Ishikawa (cell line): ENCODE measurements at regions not wholly inside any gene's neighbourhood (a gene's known extent, or its start where the extent isn't known, plus 50 kb on each side); places are given as distances from the start of the nearest gene placed in this dataset.

Experiments used
- CEBPB ChIP-seq: IDR thresholded peaks from 2 replicates; pipeline ENCODE4 v1.6.1; 2012
- CREB1 ChIP-seq: IDR thresholded peaks from 2 replicates; pipeline ENCODE4 v1.6.1; 2012; ENCODE audit warnings: low read depth
- EGR1 ChIP-seq: IDR thresholded peaks from 2 replicates; pipeline ENCODE4 v1.6.1; 2012
- EP300 ChIP-seq: IDR thresholded peaks from 2 replicates; pipeline ENCODE4 v1.6.1; 2012; ENCODE audit warnings: borderline replicate concordance
- FOXM1 ChIP-seq: IDR thresholded peaks from 2 replicates; pipeline ENCODE4 v1.6.1; 2012; ENCODE audit warnings: low read depth, borderline replicate concordance
- NFIC ChIP-seq: IDR thresholded peaks from 2 replicates; pipeline ENCODE4 v1.6.1; 2012
- RAD21 ChIP-seq: IDR thresholded peaks from 2 replicates; pipeline ENCODE4 v1.6.1; 2012; ENCODE audit warnings: low read depth
- TAF1 ChIP-seq: IDR thresholded peaks from 2 replicates; pipeline ENCODE4 v1.6.1; 2012; ENCODE audit warnings: low read depth, mild to moderate bottlenecking
- TCF12 ChIP-seq: IDR thresholded peaks from 2 replicates; pipeline ENCODE4 v1.6.1; 2012; ENCODE audit warnings: low read depth
- TEAD4 ChIP-seq: IDR thresholded peaks from 2 replicates; pipeline ENCODE4 v1.6.1; 2012
- USF1 ChIP-seq: IDR thresholded peaks from 2 replicates; pipeline ENCODE4 v1.6.1; 2012
- YY1 ChIP-seq: IDR thresholded peaks from 2 replicates; pipeline ENCODE4 v1.6.1; 2012; ENCODE audit warnings: low read depth
- ZBTB7A ChIP-seq: IDR thresholded peaks from 2 replicates; pipeline ENCODE4 v1.6.1; 2012; ENCODE audit warnings: low read depth
- TF ChIP-seq, protein P1 (sequence below): IDR thresholded peaks from 2 replicates; pipeline ENCODE4 v1.6.1; 2012; ENCODE audit warnings: low read depth, mild to moderate bottlenecking
- TF ChIP-seq, protein P2 (sequence below): IDR thresholded peaks from 2 replicates; pipeline ENCODE4 v1.6.1; 2012

DNA sequence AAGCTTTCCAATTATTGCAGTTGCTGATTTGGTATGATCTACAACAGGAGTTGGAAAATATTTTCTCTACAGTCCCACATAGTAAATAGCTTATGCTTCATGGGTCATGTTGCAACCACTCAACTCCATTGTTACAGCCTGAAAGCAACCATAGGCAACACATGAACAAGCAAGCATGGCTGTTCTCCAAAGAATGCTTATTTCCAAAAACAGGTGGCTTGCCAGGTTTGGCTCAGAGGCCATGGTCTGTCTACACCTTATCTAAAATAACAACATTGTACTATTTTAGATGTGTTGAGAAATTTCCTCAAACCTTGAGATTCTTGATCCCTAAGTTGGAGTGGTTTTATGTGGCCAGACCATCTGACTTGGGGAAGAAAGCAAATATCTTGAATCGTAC lies 153.9 kb upstream of the MPPED2 start:
- no peak for TF ChIP-seq EP300
- no peak for TF ChIP-seq CEBPB
- TF ChIP-seq TEAD4 = no peak
- no peak for TF ChIP-seq TCF12
- no peak for TF ChIP-seq NFIC
- no peak for TF ChIP-seq ZBTB7A
- no peak for TF ChIP-seq RAD21
- TF ChIP-seq CREB1 = no peak
- no peak for TF ChIP-seq YY1
- TF ChIP-seq TAF1 = no peak
- no peak for TF ChIP-seq EGR1
- TF ChIP-seq FOXM1 = no peak
- TF ChIP-seq, protein P1, sequence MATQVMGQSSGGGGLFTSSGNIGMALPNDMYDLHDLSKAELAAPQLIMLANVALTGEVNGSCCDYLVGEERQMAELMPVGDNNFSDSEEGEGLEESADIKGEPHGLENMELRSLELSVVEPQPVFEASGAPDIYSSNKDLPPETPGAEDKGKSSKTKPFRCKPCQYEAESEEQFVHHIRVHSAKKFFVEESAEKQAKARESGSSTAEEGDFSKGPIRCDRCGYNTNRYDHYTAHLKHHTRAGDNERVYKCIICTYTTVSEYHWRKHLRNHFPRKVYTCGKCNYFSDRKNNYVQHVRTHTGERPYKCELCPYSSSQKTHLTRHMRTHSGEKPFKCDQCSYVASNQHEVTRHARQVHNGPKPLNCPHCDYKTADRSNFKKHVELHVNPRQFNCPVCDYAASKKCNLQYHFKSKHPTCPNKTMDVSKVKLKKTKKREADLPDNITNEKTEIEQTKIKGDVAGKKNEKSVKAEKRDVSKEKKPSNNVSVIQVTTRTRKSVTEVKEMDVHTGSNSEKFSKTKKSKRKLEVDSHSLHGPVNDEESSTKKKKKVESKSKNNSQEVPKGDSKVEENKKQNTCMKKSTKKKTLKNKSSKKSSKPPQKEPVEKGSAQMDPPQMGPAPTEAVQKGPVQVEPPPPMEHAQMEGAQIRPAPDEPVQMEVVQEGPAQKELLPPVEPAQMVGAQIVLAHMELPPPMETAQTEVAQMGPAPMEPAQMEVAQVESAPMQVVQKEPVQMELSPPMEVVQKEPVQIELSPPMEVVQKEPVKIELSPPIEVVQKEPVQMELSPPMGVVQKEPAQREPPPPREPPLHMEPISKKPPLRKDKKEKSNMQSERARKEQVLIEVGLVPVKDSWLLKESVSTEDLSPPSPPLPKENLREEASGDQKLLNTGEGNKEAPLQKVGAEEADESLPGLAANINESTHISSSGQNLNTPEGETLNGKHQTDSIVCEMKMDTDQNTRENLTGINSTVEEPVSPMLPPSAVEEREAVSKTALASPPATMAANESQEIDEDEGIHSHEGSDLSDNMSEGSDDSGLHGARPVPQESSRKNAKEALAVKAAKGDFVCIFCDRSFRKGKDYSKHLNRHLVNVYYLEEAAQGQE = no peak
- TF ChIP-seq, protein P2, sequence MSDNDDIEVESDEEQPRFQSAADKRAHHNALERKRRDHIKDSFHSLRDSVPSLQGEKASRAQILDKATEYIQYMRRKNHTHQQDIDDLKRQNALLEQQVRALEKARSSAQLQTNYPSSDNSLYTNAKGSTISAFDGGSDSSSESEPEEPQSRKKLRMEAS = no peak
- no peak for TF ChIP-seq USF1

GRCh38 chr11:30735946-30736345 lies 149.8 kb upstream of the MPPED2 start:
- TF ChIP-seq FOXM1 (no peak), NFIC (no peak), TCF12 (no peak), CEBPB (no peak), EGR1 (no peak), RAD21 (peak; percentile 37)

DNA sequence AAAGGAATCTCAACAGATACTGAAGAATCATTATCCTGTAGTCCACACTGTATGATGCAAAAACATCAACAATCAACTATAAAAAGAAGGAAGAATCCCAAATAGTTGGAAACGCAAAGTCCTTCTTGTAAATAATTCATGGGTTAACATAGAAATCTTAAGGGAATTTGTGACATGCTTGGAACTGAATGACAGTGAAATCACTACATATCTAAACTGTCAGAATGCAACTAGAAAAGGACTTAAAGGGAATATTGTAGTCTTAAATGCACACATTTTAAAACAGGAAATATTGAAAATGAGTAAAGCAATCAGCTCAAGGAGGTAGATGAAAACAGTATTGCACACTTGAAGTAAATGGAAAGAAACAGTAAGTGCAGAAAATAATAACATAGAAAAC lies 147.6 kb upstream of the MPPED2 start:
- TF ChIP-seq CEBPB = no peak
- no peak for TF ChIP-seq FOXM1
- no peak for TF ChIP-seq USF1

DNA sequence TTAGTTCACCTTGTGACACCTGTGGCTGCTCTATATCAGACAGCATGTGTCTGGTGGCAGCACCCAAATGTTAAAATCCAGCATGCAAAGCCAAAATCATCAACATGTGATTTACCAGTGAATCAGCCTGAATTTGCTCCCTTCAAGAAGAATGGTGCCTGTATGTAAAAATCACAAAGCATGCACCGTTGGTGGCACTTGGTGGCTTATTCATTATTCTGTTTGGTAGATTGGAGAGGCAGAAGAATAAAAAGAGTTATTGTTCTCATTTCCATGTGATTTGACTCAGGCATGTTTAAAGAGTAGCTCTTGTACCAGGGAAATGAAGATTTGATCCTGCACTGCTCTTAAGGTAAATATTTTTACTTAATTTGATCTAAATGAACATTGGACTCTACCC lies 143.9 kb upstream of the MPPED2 start:
- TF ChIP-seq EP300 = no peak
- TF ChIP-seq TAF1 = no peak
- TF ChIP-seq, protein P2 = no peak
- TF ChIP-seq USF1 = no peak
- TF ChIP-seq NFIC = no peak
- TF ChIP-seq RAD21 = no peak
- TF ChIP-seq TCF12 = no peak
- no peak for TF ChIP-seq ZBTB7A
- no peak for TF ChIP-seq CREB1
- no peak for TF ChIP-seq YY1
- TF ChIP-seq CEBPB = no peak
- TF ChIP-seq TEAD4 = no peak

- no peak for TF ChIP-seq YY1
- no peak for TF ChIP-seq TEAD4
- no peak for TF ChIP-seq TAF1
- TF ChIP-seq, protein P1 = no peak
- no peak for TF ChIP-seq CREB1
- no peak for TF ChIP-seq EGR1
- TF ChIP-seq USF1 = no peak
- no peak for TF ChIP-seq ZBTB7A
- TF ChIP-seq, protein P2 = no peak
- TF ChIP-seq FOXM1 = no peak
- TF ChIP-seq NFIC = no peak
- no peak for TF ChIP-seq EP300
- TF ChIP-seq CEBPB = no peak
These were observed 143.1 kb upstream of the MPPED2 start for GRCh38 chr11:30729187-30729713.
